ENCODE measurements at regions not wholly inside any gene's neighbourhood (a gene's known extent, or its start where the extent isn't known, plus 50 kb on each side); places are given as distances from the start of the nearest gene placed in this dataset.

GRCh38 chr1:29744684-29745490 lies 508.6 kb downstream of the PTPRU start:
- H3K36me3 ChIP-seq (ENCODE audit: control insufficient read depth in 2 of 2, insufficient read depth in 2 of 2, low read length in 1 of 2), result no peaks in the 10 kb centered on the region
- intact Hi-C loops (cut with micrococcal nuclease; ENCODE audit: unreplicated experiment), result no loop called here
- FAIRE-seq (no peak), ATAC-seq (no peak), DNase-seq (ENCODE audit: low read depth, low spot score) (no peak)
- no TSS peak for BruUV-seq (replicated peaks)
- no peaks in the 10 kb centered on the region for H3K9me3 ChIP-seq (replicated peaks; ENCODE audit: control insufficient read depth, insufficient read depth, low read length)
- no peaks in the 10 kb centered on the region; a peak in 2 of 4 replicates for H3K27me3 ChIP-seq (replicated peaks in 1 of 2; ENCODE audit: control insufficient read depth in 2 of 2, insufficient read depth in 2 of 2, low read length in 1 of 2)
- WGBS (ENCODE audit: insufficient coverage, insufficient replicate concordance, low lambda C conversion rate, missing lambda C conversion rate), result 5% methylated on average over 5 of the region's 6 CpGs
- H4K20me1 ChIP-seq (ENCODE audit: control insufficient read depth, insufficient read depth), result no peaks in the 10 kb centered on the region
- no peak overlapping the region for H3K9ac ChIP-seq (ENCODE audit: control insufficient read depth, insufficient read depth, low read length)
- ChIA-PET POLR2A (no interaction called here), SMC1A (ENCODE audit: uncharacterized antibody, unreplicated experiment) (interaction anchor here (0.6 kb wide), 1 partner anchor 24 kb away, joined by 3 read pairs; no protein-coding TSS in a partner anchor), CTCF (no interaction called here), RAD21 (ENCODE audit: unreplicated experiment) (no interaction called here)
- TF ChIP-seq ZNF622 (IDR thresholded peaks at IDR 0.05) (no peak), SMC3 (IDR thresholded peaks at IDR 0.05; ENCODE audit: borderline replicate concordance, low read length) (no peak), BACH1 (IDR thresholded peaks at IDR 0.05; ENCODE audit: borderline replicate concordance) (no peak), SREBF2 (IDR thresholded peaks at IDR 0.05; ENCODE audit: low read length) (no peak)
- H3K4me2 ChIP-seq (ENCODE audit: control insufficient read depth, insufficient read depth), result no peak overlapping the region
- H3K4me3 ChIP-seq, result no peak overlapping the region
- in situ Hi-C loops (cut with MboI), result no loop called here
- H3K79me2 ChIP-seq (ENCODE audit: control insufficient read depth, insufficient read depth, low read length), result no peaks in the 10 kb centered on the region
- no peak overlapping the region for H3K27ac ChIP-seq (ENCODE audit: control insufficient read depth, insufficient read depth)
- no peaks in the 10 kb centered on the region for H3K4me1 ChIP-seq (ENCODE audit: control insufficient read depth, insufficient read depth, low read length)
- H2AFZ ChIP-seq (ENCODE audit: control insufficient read depth, low read depth, low read length), result no peak overlapping the region

- POLR2A ChIA-PET, result no interaction called here
- SMC1A ChIA-PET (ENCODE audit: uncharacterized antibody, unreplicated experiment), result no interaction called here
- Histone ChIP-seq H2AFZ (ENCODE audit: control insufficient read depth, low read depth, low read length) (no peak overlapping the region), H3K4me3 (no peak overlapping the region), H3K9ac (ENCODE audit: control insufficient read depth, insufficient read depth, low read length) (no peak overlapping the region), H3K4me2 (ENCODE audit: control insufficient read depth, insufficient read depth) (no peak overlapping the region), H3K4me1 (ENCODE audit: control insufficient read depth, insufficient read depth, low read length) (no peaks in the 10 kb centered on the region), H3K36me3 (ENCODE audit: control insufficient read depth in 2 of 2, insufficient read depth in 2 of 2, low read length in 1 of 2) (no peaks in the 10 kb centered on the region), H3K27ac (ENCODE audit: control insufficient read depth, insufficient read depth) (no peak overlapping the region), H3K9me3 (replicated peaks; ENCODE audit: control insufficient read depth, insufficient read depth, low read length) (no peaks in the 10 kb centered on the region), H3K27me3 (replicated peaks in 1 of 2; ENCODE audit: control insufficient read depth in 2 of 2, insufficient read depth in 2 of 2, low read length in 1 of 2) (no peaks in the 10 kb centered on the region; a peak in 2 of 4 replicates), H3K79me2 (ENCODE audit: control insufficient read depth, insufficient read depth, low read length) (no peaks in the 10 kb centered on the region), H4K20me1 (ENCODE audit: control insufficient read depth, insufficient read depth) (no peaks in the 10 kb centered on the region)
- CTCF ChIA-PET, result no interaction called here
- in situ Hi-C loops (cut with MboI), result no loop called here
- TF ChIP-seq BMI1 (IDR thresholded peaks at IDR 0.05; ENCODE audit: borderline replicate concordance), result no peak
- no peak for TF ChIP-seq JUNB (IDR thresholded peaks at IDR 0.05)
- intact Hi-C loops (cut with micrococcal nuclease; ENCODE audit: unreplicated experiment), result no loop called here
- DNase-seq (ENCODE audit: low read depth, low spot score), result no peak
- no peak for ATAC-seq
- BruUV-seq (replicated peaks), result no TSS peak
- 8% methylated on average over 7 of the region's 7 CpGs for WGBS (ENCODE audit: insufficient coverage, insufficient replicate concordance, low lambda C conversion rate, missing lambda C conversion rate)
- no peak for FAIRE-seq
- RAD21 ChIA-PET (ENCODE audit: unreplicated experiment), result no interaction called here
These were observed 507.6 kb downstream of the PTPRU start for GRCh38 chr1:29743931-29744330.
